HL-60 (cell line): ENCODE measurements at regions not wholly inside any gene's neighbourhood (a gene's known extent, or its start where the extent isn't known, plus 50 kb on each side); places are given as distances from the start of the nearest gene placed in this dataset.
A peak's percentile ranks its signal among the peaks of the same experiment; 100 is the strongest.

Experiments
- CTCF ChIP-seq: IDR thresholded peaks from one replicate; pipeline ENCODE4 v1.5.1; 2011; ENCODE audit warnings: low read length, control low read depth, inconsistent platforms; ENCODE audit not compliant: insufficient read depth
- POLR2AphosphoS5 ChIP-seq: IDR thresholded peaks from 2 replicates; pipeline ENCODE4 v1.6.1; 2012; ENCODE audit warnings: low read depth

- TF ChIP-seq POLR2AphosphoS5 (no peak), CTCF (peak; percentile 30)
Measured at GRCh38 chr6:18823782-18824386, 436.7 kb downstream of the RNF144B start.
